ENCODE measurements at regions not wholly inside any gene's neighbourhood (a gene's known extent, or its start where the extent isn't known, plus 50 kb on each side); places are given as distances from the start of the nearest gene placed in this dataset.

- no peak for DNase-seq
Observed at GRCh38 chr20:37643400-37643799, 50.4 kb upstream of the CTNNBL1 start.

- DNase-seq = no peak
Observed at GRCh38 chr20:37642246-37642645, 51.6 kb upstream of the CTNNBL1 start.

- no peak for DNase-seq
Observed at GRCh38 chr20:37640600-37641561, 52.9 kb upstream of the CTNNBL1 start.

GRCh38 chr20:37638527-37638926 is 55.3 kb upstream of the CTNNBL1 start:
- DNase-seq = no peak

- no peak for DNase-seq
Observed at GRCh38 chr20:37636977-37637376, 56.9 kb upstream of the CTNNBL1 start.

DNA sequence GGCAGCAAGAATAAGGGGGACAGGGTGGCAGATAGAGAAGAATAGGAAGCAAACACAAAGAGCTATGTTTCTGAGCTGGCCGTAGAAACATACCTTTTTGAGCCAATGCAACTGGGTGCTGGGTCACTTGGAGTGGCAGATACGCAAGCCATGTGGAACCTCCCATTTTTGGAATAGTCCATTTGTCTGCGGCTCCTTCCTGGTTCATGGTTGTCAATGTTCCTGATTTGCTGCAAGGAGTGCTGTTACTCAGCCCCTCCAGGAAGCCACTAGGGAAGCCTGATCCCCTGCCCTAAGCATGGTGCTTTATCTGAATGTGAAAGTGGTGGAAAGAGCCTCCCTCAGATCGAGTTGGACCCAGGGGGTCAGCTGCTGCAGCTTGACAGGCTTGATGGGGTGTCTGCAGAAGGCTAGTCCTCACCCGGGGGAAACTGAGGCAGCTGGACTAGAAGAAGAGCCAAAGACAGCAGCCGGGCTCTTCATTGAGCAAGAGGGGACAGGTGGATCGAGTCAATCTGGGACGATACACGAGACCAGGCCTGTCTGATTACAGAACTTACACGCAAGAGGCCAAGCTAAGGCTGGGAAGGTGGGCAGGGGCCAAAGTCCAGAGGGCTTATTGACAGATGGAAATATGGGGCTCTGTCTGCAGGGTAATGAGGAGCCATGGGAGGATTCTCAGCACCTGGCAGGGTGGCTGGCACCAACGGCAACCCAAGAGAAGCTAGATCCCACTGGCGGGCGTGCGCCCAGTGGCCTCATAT is 57.4 kb upstream of the CTNNBL1 start:
- DNase-seq = no peak

DNA sequence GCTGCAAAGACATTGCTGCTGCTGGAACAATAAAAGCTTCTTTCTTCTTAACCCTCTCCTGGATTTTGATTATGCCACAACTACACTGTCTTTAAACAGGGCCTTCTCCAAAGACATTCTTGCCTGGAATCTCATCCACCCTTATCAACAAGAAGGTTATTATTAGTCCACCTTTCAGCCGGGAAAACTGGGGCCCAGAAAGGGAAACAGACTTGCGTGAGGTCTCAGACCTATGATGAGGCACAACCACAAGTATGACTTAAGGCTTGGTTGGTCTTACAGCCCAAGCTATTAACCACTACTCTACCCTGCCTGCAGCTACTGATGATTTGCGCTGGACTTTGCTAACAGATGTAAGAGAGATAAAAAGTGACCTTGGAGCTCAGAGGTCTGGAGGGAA is 62.8 kb upstream of the CTNNBL1 start:
- DNase-seq = no peak

DNA sequence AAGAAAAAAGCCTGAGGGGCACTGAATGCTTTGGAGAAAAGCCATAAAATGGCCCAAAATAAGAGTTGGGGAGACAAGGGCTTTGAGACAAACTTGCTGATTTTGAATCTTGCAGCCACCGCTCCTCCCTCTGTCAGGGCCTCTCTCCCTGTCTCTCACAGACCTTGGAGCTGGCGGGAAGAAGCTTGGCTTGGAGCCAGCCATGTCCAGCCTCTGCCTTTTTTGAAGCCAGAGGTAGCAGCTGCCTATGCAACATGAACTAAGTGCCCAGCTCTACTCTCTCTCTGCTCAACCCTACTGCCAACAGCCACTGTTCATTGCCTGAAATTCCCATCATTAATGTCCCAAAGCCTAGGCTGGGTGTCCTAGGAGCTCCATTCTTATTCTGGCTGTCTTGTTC is 63.7 kb upstream of the CTNNBL1 start:
- peak in 1 of 58 donors; percentile 0 for DNase-seq

DNA sequence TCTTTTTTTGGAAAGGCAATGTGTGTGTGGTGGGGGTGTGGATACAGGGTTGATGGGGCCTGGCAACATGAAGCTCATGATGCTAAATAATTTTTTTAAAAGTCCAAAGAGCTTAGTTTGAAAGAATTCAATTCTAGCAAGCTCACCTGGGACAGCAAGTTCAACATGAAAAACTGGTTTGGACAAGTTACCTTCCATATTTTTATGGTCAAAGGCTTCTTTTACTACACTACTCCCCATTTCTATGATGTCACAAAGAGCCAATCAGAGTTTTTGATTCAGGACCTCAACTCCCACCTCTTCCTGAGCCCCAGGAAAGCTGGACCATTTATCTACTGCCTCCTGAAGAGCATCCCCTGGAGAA is 66.1 kb upstream of the CTNNBL1 start:
- no peak for DNase-seq

DNA sequence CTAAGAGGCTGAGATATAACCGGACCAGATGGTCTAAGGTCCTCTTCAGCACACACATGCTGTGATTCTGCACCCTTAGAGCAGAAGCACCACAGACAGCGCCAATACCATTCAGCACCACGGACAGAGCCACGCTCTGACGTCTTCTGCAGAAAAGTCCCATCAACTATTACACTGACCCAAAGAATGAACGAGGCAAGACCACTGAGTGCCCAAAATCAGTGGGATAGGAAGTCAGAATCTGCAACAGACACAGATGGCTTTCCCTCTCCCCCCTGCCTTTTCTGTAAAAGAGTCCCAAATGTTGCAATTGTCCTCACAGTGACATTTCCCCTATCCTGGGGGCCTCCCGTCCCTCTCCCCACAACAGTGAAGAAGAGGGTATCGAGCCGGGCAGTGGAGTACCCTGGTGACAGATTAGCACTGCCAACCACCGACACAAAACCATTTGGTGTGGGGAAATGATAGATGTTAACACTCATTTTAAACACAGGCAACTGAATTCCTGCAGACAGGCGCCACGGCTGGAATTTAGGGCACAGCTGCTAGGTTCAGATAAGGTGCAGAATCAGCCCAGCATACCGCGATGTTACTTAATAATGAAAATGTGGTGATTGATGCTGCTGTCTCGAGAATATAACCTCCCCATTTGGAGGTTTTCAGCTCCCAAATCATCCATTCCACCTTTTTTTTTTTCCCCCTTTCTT is 66.6 kb upstream of the CTNNBL1 start:
- DNase-seq = peak in 7 of 58 donors; percentile 0 to 10 (median 2)

- DNase-seq = no peak
Observed at GRCh38 chr20:37624963-37625362, 68.9 kb upstream of the CTNNBL1 start.

DNA sequence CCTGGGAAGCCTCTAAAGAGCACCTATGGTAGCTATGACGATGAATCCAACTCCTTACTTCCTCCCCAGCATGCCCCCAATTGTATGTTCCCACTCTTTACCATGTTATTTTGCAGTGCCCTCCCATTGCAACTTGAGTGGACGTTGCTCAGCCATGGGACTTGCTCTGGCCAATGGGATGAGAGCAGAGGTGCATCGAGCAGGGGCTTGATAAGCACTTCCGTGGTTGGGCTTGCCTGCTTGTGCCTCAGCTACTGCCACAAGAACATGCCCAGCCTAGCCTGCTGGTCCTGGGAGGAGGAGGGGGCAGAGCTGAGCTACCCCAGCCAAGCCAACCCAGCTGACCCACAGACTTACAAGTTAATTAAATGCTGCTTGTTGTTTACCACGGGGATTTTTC is 71.1 kb upstream of the CTNNBL1 start:
- DNase-seq = no peak

DNA sequence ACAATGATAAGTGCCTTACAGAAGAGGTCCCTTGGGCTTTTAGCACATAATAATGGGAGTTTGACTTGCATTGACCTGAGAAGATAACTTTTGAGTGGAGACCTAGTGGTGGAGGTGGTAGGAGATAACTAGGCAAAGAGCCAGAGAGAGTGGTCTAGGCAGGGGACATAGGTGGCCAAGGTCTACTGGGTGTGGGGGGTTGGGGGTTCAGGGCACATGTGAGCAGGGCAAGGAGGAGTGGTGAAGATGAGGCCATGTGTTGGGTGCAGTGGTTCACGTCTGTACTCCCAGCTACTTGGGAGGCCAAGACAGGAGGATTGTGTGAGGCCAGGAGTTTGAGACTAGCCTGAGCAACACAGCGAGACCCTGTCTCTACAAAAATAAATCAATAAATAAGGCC is 74.3 kb upstream of the CTNNBL1 start:
- DNase-seq = no peak

GRCh38 chr20:37616110-37616425 is 77.8 kb upstream of the CTNNBL1 start:
- no peak for DNase-seq

GRCh38 chr20:37615340-37616109 is 78.3 kb upstream of the CTNNBL1 start:
- DNase-seq = peak in 2 of 58 donors; percentile 6 to 22

GRCh38 chr20:37611852-37612251 is 82.0 kb upstream of the CTNNBL1 start:
- no peak for DNase-seq

- no peak for DNase-seq
Observed at GRCh38 chr20:37611346-37611745, 82.5 kb upstream of the CTNNBL1 start.

DNA sequence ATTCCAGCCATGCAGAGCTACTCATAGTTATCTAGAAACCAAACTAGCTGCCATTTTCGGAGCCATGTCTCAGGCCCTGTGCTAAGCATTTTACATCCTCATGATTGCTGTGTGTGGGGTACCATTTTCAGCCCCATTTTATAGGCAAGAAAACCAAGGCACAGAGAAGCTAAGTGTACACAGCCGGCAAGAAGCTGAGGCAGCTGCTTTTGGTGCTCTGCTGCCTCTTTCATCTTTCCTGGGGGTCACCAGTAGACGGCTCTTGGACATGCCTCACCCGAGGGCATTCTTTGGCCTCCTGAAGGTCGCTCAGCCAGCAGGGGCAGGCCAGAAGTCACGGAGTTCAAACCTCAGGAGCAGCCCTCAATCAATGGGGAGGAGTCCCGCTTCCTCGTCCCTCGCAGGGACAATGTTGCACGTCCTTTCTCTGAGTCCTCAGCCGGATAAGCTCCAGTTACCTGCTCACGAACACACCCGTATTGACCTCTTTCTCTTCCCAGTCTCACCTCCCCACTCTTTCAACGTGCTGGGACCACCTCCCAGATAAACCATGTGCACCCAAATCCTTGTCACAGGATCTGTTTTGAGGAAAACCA is 82.6 kb upstream of the BLCAP start:
- DNase-seq = no peak

DNA sequence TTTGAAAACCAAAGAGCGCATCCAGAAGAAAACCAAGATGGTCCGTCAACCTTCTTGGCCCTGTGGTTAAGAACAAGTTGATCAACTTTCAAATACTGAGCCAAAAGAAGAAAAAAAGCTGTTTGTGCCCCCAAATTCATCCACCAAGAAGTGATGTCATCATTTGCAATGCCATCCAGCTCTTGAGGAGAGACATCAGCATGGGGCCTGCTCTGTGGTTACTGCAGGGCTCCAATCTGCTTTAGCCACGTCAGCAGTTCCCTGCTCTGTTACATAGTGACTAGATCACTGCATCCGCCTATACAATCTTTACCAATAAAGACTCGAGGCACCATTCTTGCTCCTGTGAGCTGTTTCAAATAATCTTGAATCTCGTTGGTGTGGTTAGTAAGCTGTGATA is 75.0 kb upstream of the BLCAP start:
- DNase-seq = no peak

- no peak for DNase-seq
Observed at GRCh38 chr20:37600486-37600885, 72.8 kb upstream of the BLCAP start.
